Calu3 (cell line): ENCODE measurements at regions not wholly inside any gene's neighbourhood (a gene's known extent, or its start where the extent isn't known, plus 50 kb on each side); places are given as distances from the start of the nearest gene placed in this dataset.

Experiments
- BruUV-seq: library from RNA; stranded (reverse); fragments of 400-500 nt; replicated peaks from 2 replicates; lab custom pipeline; 2021; lab: Mats Ljungman, UMichigan
- CTCF ChIA-PET: fragments of 300-600 bp; sonication (Branson Sonifier 250); formaldehyde crosslinking; loops from one replicate; lab custom pipeline; 2022; ENCODE audit warnings: antibody characterized with exemption; lab: Charles Lee
- DNase-seq: peaks from one replicate; pipeline ENCODE4 v3.0.0; 2022
- H3K27ac Mint-ChIP-seq: one replicate; pipeline ENCODE4 v1.8.0; 2022; ENCODE audit warnings: mixed read lengths; ENCODE audit not compliant: unreplicated experiment
- H3K27me3 Mint-ChIP-seq: one replicate; pipeline ENCODE4 v1.8.0; 2022; ENCODE audit warnings: mixed read lengths; ENCODE audit not compliant: unreplicated experiment
- H3K36me3 Mint-ChIP-seq: one replicate; pipeline ENCODE4 v1.8.0; 2022; ENCODE audit warnings: mild to moderate bottlenecking, moderate library complexity, mixed read lengths; ENCODE audit not compliant: insufficient read depth, unreplicated experiment
- H3K4me1 Mint-ChIP-seq: one replicate; pipeline ENCODE4 v1.8.0; 2022; ENCODE audit warnings: mild to moderate bottlenecking, low read depth, mixed read lengths; ENCODE audit not compliant: unreplicated experiment
- H3K4me3 Mint-ChIP-seq: one replicate; pipeline ENCODE4 v1.8.0; 2022; ENCODE audit warnings: mild to moderate bottlenecking, low read depth, moderate library complexity, mixed read lengths; ENCODE audit not compliant: unreplicated experiment
- H3K9me3 Mint-ChIP-seq: one replicate; pipeline ENCODE4 v1.8.0; 2022; ENCODE audit warnings: low read depth, mixed read lengths; ENCODE audit not compliant: unreplicated experiment
- intact Hi-C: fragments of 100-400 bp; cut with micrococcal nuclease; formaldehyde crosslinking; loops from one replicate; pipeline ENCODE4 v1.10.0; 2022; ENCODE audit not compliant: unreplicated experiment
- TF ChIP-seq, protein P1 (sequence below): fragments of 200-600 bp; IDR thresholded peaks from one replicate; pipeline ENCODE4 v1.8.0; 2022; ENCODE audit warnings: antibody characterized with exemption; ENCODE audit not compliant: unreplicated experiment

DNA sequence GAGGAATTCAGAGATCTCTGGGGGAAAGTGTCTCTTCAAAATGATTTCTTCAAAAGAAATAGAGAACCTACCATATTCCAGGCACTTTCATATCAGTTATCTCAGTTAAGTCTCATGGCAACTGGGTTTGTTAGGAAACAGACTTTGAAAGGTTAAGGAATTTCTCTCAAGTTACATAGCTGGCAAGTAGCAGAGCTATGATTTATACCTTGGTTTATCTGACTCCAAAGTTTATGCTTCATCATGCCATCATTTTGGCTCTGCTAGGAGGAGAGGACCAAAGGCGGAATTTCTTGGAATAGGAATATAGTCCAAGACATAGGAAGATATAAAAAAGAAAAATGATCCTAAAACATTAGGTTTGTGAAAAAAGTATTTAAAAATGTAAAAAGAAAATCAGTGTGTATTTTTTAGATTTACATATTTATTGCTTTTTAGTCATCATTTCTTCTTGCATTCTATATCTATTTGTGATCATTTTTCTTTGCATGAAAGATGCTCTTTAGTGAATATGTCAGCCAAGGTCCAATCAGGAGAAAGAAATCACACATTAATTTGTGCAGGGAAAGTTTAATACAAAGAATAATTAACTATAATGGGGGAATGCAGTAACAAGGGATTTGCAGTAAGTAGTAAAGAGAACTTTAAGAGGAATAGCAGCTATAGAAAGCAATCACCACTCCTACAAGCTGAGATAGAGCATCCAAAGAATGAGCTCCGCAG is 199.1 kb upstream of the ZBED5 start:
- H3K27ac Mint-ChIP-seq, result no peak overlapping the region
- no peak overlapping the region for H3K4me3 Mint-ChIP-seq
- H3K9me3 Mint-ChIP-seq, result no peaks in the 10 kb centered on the region
- no peaks in the 10 kb centered on the region for H3K4me1 Mint-ChIP-seq
- no peaks in the 10 kb centered on the region for H3K36me3 Mint-ChIP-seq
- CTCF ChIA-PET, result no interaction called here
- TF ChIP-seq, protein P1, sequence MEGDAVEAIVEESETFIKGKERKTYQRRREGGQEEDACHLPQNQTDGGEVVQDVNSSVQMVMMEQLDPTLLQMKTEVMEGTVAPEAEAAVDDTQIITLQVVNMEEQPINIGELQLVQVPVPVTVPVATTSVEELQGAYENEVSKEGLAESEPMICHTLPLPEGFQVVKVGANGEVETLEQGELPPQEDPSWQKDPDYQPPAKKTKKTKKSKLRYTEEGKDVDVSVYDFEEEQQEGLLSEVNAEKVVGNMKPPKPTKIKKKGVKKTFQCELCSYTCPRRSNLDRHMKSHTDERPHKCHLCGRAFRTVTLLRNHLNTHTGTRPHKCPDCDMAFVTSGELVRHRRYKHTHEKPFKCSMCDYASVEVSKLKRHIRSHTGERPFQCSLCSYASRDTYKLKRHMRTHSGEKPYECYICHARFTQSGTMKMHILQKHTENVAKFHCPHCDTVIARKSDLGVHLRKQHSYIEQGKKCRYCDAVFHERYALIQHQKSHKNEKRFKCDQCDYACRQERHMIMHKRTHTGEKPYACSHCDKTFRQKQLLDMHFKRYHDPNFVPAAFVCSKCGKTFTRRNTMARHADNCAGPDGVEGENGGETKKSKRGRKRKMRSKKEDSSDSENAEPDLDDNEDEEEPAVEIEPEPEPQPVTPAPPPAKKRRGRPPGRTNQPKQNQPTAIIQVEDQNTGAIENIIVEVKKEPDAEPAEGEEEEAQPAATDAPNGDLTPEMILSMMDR, result no peak
- no peak for DNase-seq
- intact Hi-C loops, result no loop called here
- H3K27me3 Mint-ChIP-seq, result peaks cover 39% of the 10 kb centered on the region
- no TSS peak for BruUV-seq

DNA sequence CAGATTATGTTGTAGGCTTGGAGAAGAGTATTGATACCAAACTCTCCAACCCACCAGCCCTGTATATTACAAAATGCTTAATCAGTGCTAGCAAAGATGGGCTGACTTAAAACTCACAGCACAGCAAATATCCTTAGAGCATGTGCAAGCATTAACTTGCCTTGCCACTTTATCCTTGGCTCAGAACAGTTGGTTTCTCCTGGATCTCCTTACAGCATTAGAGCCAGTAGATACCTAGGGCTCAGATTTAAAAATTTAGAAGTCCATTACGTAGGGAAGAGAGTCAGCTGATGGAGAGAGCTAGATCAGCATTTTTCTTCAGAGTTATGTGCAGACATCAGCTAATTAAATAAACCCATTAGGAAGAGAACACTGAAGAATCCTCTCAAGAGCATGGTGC is 198.5 kb upstream of the ZBED5 start:
- CTCF ChIA-PET, result interaction anchor here (0.6 kb wide), 1 partner anchor 202 kb away, joined by 3 read pairs; no protein-coding TSS in a partner anchor
- TF ChIP-seq, protein P1, result no peak
- Mint-ChIP-seq H3K27me3 (peaks cover 33% of the 10 kb centered on the region), H3K4me1 (no peaks in the 10 kb centered on the region), H3K36me3 (no peaks in the 10 kb centered on the region), H3K9me3 (no peaks in the 10 kb centered on the region), H3K4me3 (no peak overlapping the region), H3K27ac (no peak overlapping the region)
- BruUV-seq, result no TSS peak
- DNase-seq, result no peak
- intact Hi-C loops, result no loop called here

DNA sequence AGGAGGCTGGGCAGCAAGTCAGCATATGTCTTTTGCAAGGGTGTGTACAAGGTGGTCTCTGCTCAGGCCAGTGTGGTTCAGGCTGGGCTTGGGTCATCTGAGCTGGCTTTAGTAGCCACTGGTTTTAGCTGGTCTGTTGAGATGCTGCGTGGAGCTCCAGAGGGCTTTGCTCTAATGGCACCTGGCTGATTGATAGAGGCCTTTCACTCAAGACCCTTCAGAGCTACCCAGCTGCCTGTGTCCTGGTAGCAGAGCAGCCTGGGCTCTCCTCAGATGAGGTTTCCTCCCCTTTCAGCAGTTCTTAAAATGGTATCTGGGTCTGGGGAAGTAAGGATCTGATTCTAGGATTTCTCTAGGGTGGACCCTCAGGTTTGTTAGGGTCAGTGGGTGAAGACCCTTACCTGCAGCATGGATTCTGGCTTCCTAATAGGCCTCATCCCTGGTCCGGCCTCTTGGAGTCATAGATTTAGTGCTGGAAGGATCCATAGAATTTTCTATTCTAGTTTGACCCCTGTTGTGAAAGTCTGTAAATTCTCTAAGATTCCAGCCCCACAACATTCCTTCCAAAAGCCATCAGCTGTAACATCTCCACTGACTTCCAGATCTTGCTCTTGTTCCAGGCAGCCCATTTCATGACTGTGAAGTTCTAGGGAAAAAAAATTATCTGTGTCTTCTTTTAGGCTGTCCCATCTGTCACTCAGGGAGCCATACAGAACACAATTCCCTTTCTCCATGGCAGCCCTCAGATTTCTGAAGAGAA is 190.2 kb upstream of the ZBED5 start:
- H3K9me3 Mint-ChIP-seq, result no peaks in the 10 kb centered on the region
- no peak overlapping the region for H3K27ac Mint-ChIP-seq
- DNase-seq, result no peak
- no peaks in the 10 kb centered on the region for H3K36me3 Mint-ChIP-seq
- TF ChIP-seq, protein P1, result no peak
- CTCF ChIA-PET, result interaction anchor here (1.6 kb wide), 1 partner anchor 9 kb away, joined by 3 read pairs; no protein-coding TSS in a partner anchor
- H3K27me3 Mint-ChIP-seq, result peaks cover 34% of the 10 kb centered on the region
- H3K4me3 Mint-ChIP-seq, result no peak overlapping the region
- no TSS peak for BruUV-seq
- no peaks in the 10 kb centered on the region for H3K4me1 Mint-ChIP-seq
- intact Hi-C loops, result no loop called here

DNA sequence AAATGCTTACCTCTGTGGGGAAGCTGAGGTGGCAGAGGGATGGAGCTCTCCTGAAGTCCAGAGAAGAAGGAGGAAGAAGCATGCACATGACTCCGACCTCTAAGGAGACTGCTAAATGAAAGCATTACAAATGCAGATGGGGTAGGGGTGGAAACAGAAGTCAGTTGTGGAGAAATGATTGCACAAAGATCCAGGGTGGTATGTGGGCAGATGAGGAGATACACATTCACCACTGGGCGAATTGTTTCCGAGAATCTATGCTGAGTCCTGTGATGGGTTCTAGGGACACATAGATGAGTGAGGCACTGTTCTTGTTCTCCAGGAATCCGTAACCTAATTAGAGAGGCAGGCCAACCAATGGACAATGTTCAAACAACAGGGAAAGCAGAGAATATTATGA is 188.9 kb upstream of the ZBED5 start:
- H3K9me3 Mint-ChIP-seq, result no peaks in the 10 kb centered on the region
- TF ChIP-seq, protein P1, result no peak
- intact Hi-C loops, result no loop called here
- H3K27ac Mint-ChIP-seq, result no peak overlapping the region
- DNase-seq, result no peak
- CTCF ChIA-PET, result no interaction called here
- no peak overlapping the region for H3K4me3 Mint-ChIP-seq
- no TSS peak for BruUV-seq
- peaks cover 46% of the 10 kb centered on the region for H3K27me3 Mint-ChIP-seq
- H3K36me3 Mint-ChIP-seq, result no peaks in the 10 kb centered on the region
- H3K4me1 Mint-ChIP-seq, result no peaks in the 10 kb centered on the region
